ENCODE measurements at regions not wholly inside any gene's neighbourhood (a gene's known extent, or its start where the extent isn't known, plus 50 kb on each side); places are given as distances from the start of the nearest gene placed in this dataset.
"Not testable (repeated sequence)": the region's sequence is repeated elsewhere in the genome, so short reads cannot be mapped to it uniquely, and the experiment has no call there.

- Mint-ChIP-seq H3K4me1 (no peaks in the 10 kb centered on the region), H3K9me3 (peaks cover 0 to 2% (median 0%) of the 10 kb centered on the region in 6 donors), H3K4me3 (no peak overlapping the region), H3K36me3 (no peaks in the 10 kb centered on the region), H3K27ac (no peak overlapping the region), H3K27me3 (ENCODE audit: low read depth in 3 of 3) (peaks cover 2 to 14% (median 12%) of the 10 kb centered on the region in 3 donors)
- no peak for DNase-seq
Observed at GRCh38 chr1:30660241-30660640, 63.1 kb downstream of the MATN1 start.

GRCh38 chr1:30659702-30660101 is 63.7 kb downstream of the MATN1 start:
- Mint-ChIP-seq H3K4me1 (no peaks in the 10 kb centered on the region), H3K4me3 (no peak overlapping the region), H3K36me3 (no peaks in the 10 kb centered on the region), H3K27me3 (ENCODE audit: low read depth in 3 of 3) (peaks cover 5 to 17% (median 16%) of the 10 kb centered on the region in 3 donors), H3K27ac (no peak overlapping the region), H3K9me3 (peaks cover 0 to 2% (median 0%) of the 10 kb centered on the region in 6 donors)
- DNase-seq: no peak

DNA sequence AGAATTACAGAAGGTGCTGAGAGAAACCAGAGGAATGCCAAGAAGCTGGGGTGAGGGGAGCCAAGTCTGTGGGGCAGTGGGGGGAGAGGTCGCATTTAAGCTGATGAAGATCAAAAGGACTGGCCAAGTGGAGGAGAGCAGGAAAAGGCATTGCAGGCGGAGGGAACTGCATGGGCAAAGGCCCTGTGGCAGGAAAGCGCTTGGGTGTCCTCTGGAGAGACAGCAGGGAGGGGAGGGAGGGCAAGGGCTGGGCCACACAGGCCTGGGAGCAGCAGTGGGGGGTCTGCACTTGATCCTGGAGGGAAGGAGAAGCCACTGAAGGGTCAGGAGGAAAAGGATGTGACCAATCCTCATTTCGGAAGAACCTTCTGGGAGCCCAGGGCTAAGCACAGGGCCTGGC is 65.0 kb downstream of the MATN1 start:
- peak overlapping the region in 1 of 6 donors; percentile 53 for H3K27ac Mint-ChIP-seq
- H3K4me1 Mint-ChIP-seq, H3K4me3 Mint-ChIP-seq, DNase-seq, H3K36me3 Mint-ChIP-seq, H3K9me3 Mint-ChIP-seq: not testable (repeated sequence)
- peaks cover 9 to 27% (median 25%) of the 10 kb centered on the region in 3 donors for H3K27me3 Mint-ChIP-seq (ENCODE audit: low read depth in 3 of 3)

- H3K27me3 Mint-ChIP-seq (ENCODE audit: low read depth in 3 of 3): peaks cover 9 to 27% (median 23%) of the 10 kb centered on the region in 3 donors
- DNase-seq: no peak
- H3K4me3 Mint-ChIP-seq: no peak overlapping the region
- no peaks in the 10 kb centered on the region for H3K36me3 Mint-ChIP-seq
- H3K27ac Mint-ChIP-seq: no peak overlapping the region
- peaks cover 0 to 2% (median under 1%) of the 10 kb centered on the region in 6 donors for H3K9me3 Mint-ChIP-seq
- no peaks in the 10 kb centered on the region for H3K4me1 Mint-ChIP-seq
Observed at GRCh38 chr1:30658014-30658336, 65.4 kb downstream of the MATN1 start.

GRCh38 chr1:30657131-30658013 is 66.0 kb downstream of the MATN1 start:
- Mint-ChIP-seq H3K27me3 (ENCODE audit: low read depth in 3 of 3) (peaks cover 10 to 27% (median 23%) of the 10 kb centered on the region in 3 donors), H3K4me1 (no peaks in the 10 kb centered on the region), H3K9me3 (peaks cover 0 to 2% (median under 1%) of the 10 kb centered on the region in 6 donors), H3K36me3 (no peaks in the 10 kb centered on the region), H3K27ac (no peak overlapping the region), H3K4me3 (no peak overlapping the region)
- no peak for DNase-seq

DNA sequence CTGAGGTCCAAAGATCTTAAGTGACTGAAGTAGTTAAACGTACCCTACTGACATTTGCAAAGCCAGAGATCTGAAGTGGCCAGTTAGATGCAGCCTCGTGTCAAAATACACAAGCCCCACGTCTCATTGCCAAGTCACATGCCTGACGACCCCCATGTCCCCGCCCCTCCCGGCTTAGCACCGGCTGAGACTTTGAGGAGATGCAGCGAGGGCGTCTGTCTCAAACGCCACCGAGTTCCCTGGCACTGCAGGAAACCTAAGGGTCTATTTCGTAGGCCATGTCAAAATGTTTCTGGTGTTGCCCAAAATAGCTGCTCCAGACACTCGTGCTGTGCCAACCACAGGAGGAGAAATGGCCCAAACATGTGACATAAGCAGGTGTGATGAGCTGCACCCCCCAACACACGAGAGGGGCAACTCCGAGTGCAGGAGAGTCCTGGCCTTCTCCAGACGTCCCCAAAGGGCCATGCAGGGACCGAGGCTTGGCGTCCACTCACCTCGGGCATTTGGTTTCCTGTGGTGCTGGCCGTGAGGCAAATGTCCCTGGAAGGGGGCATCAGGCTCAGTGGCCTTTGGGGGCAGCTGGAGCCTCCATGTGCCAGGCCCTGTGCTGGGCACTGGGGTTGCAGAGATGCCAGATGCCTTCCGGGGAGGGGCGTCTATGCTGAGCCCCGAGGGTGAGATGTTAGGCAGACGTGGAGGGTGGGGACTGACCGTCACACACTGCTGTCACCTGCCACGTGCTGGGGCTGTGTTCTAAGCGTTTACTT is 67.0 kb downstream of the MATN1 start:
- H3K36me3 Mint-ChIP-seq: no peaks in the 10 kb centered on the region
- no peaks in the 10 kb centered on the region for H3K4me1 Mint-ChIP-seq
- peak overlapping the region in 1 of 5 donors; percentile 5 for H3K4me3 Mint-ChIP-seq

GRCh38 chr1:30655672-30656071 is 67.7 kb downstream of the MATN1 start:
- Mint-ChIP-seq H3K4me3 (peak overlapping the region in 1 of 5 donors; percentile 5), H3K9me3 (peaks cover 0 to 2% (median under 1%) of the 10 kb centered on the region in 6 donors), H3K4me1 (no peaks in the 10 kb centered on the region), H3K36me3 (no peaks in the 10 kb centered on the region), H3K27me3 (ENCODE audit: low read depth in 3 of 3) (peaks cover 14 to 28% (median 27%) of the 10 kb centered on the region in 3 donors), H3K27ac (peak overlapping the region in 1 of 6 donors; percentile 30)
- DNase-seq: no peak

More for the DNA sequence above, 67.0 kb downstream of the MATN1 start:
- Mint-ChIP-seq H3K27me3 (ENCODE audit: low read depth in 3 of 3) (peaks cover 11 to 28% (median 27%) of the 10 kb centered on the region in 3 donors), H3K27ac (peak overlapping the region in 1 of 6 donors; percentile 30), H3K9me3 (peaks cover 0 to 2% (median under 1%) of the 10 kb centered on the region in 6 donors)
- no peak for DNase-seq

DNA sequence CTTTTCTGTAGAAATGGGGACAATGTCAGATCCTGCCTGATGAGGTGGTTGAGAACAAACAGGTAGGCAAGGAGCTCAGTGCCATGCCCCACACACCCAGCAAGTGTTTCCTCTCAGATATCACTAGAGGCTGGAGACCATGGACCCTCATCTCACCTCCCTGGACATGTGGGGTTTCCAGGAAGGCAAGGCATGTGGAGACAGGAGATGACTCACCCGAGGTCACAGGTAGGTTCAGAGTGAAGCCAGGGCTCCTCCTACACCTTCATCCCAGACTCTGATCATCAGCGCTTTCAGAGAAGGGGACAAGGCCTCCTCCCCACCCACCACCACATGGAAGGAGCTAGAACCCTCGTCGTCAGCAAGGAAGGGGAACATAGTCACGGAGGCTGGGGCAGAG is 69.2 kb downstream of the MATN1 start:
- H3K36me3 Mint-ChIP-seq: no peaks in the 10 kb centered on the region
- H3K27ac Mint-ChIP-seq: peak overlapping the region in 3 of 6 donors; percentile 23 to 81 (median 69)
- no peak overlapping the region for H3K4me3 Mint-ChIP-seq

GRCh38 chr1:30652152-30652841 is 71.1 kb downstream of the MATN1 start:
- H3K27ac Mint-ChIP-seq: no peak overlapping the region
- H3K4me1 Mint-ChIP-seq: no peaks in the 10 kb centered on the region
- H3K27me3 Mint-ChIP-seq (ENCODE audit: low read depth in 3 of 3): peaks cover 17 to 44% (median 26%) of the 10 kb centered on the region in 3 donors
- DNase-seq: no peak
- peaks cover 0 to 2% (median 0%) of the 10 kb centered on the region in 6 donors for H3K9me3 Mint-ChIP-seq
- no peaks in the 10 kb centered on the region for H3K36me3 Mint-ChIP-seq
- no peak overlapping the region for H3K4me3 Mint-ChIP-seq

More for the DNA sequence above, 69.2 kb downstream of the MATN1 start:
- Mint-ChIP-seq H3K27me3 (ENCODE audit: low read depth in 3 of 3) (peaks cover 17 to 36% (median 27%) of the 10 kb centered on the region in 3 donors), H3K9me3 (peaks cover 0 to 2% (median under 1%) of the 10 kb centered on the region in 6 donors), H3K4me1 (no peaks in the 10 kb centered on the region)
- DNase-seq: no peak

GRCh38 chr1:30651395-30651794 is 72.0 kb downstream of the MATN1 start:
- H3K4me3 Mint-ChIP-seq, H3K9me3 Mint-ChIP-seq: not testable (repeated sequence)

GRCh38 chr1:30650968-30651320 is 72.4 kb downstream of the MATN1 start:
- DNase-seq: no peak
- H3K9me3 Mint-ChIP-seq: peaks cover 0 to 2% (median 0%) of the 10 kb centered on the region in 6 donors
- H3K36me3 Mint-ChIP-seq: no peaks in the 10 kb centered on the region
- H3K27ac Mint-ChIP-seq: no peak overlapping the region
- peaks cover 17 to 40% (median 21%) of the 10 kb centered on the region in 3 donors for H3K27me3 Mint-ChIP-seq (ENCODE audit: low read depth in 3 of 3)
- H3K4me1 Mint-ChIP-seq: no peaks in the 10 kb centered on the region
- H3K4me3 Mint-ChIP-seq: no peak overlapping the region

More at GRCh38 chr1:30651395-30651794, 72.0 kb downstream of the MATN1 start:
- H3K36me3 Mint-ChIP-seq, DNase-seq, H3K27ac Mint-ChIP-seq, H3K4me1 Mint-ChIP-seq: not testable (repeated sequence)
- H3K27me3 Mint-ChIP-seq (ENCODE audit: low read depth in 3 of 3): peaks cover 17 to 41% (median 25%) of the 10 kb centered on the region in 3 donors

- Mint-ChIP-seq H3K27me3 (ENCODE audit: low read depth in 3 of 3) (peaks cover 16 to 43% (median 17%) of the 10 kb centered on the region in 3 donors), H3K4me1 (no peaks in the 10 kb centered on the region), H3K27ac (no peak overlapping the region), H3K4me3 (no peak overlapping the region), H3K9me3 (peaks cover 0 to 2% (median 0%) of the 10 kb centered on the region in 6 donors), H3K36me3 (no peaks in the 10 kb centered on the region)
- DNase-seq: no peak
Observed at GRCh38 chr1:30650038-30650967, 73.1 kb downstream of the MATN1 start.

Data from immature natural killer cell (primary cell).